ENCODE measurements at regions not wholly inside any gene's neighbourhood (a gene's known extent, or its start where the extent isn't known, plus 50 kb on each side); places are given as distances from the start of the nearest gene placed in this dataset.

DNA sequence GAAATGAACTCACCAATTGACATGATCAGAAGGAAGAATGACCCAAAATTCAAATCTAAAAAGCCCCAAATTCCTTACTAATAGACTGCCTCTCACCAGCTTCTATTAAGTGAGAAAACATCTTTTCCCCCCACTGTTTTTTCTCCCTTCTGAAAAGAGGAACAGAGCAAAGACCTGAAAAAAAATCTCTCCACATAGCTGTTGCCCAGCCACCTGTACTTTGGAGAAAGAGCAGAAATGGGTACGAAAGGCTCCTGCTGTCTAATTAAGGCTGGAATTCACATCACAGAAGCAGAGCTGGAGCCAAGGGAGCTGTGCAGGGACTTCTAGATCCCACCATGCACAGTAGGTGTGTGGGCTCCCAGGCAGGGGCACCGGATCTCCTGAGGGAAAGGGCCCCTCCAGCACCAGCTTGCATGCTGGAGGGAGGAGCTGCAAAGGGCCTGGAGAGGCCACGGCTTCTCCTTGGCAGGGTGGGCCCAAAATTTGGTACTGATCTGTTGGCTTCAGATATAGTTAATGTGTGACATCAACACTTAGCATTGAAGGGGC, 73.2 kb upstream of the DUSP22 start:
- Mint-ChIP-seq H3K27ac (peak overlapping the region; percentile 87), H3K4me3 (no peak overlapping the region), H3K27me3 (ENCODE audit: low read depth, poor library complexity) (peaks cover 14% of the 10 kb centered on the region), H3K36me3 (ENCODE audit: low read depth) (no peaks in the 10 kb centered on the region), H3K9me3 (peaks cover 4% of the 10 kb centered on the region), H3K4me1 (peaks cover 85% of the 10 kb centered on the region)
- TF ChIP-seq, protein P1, sequence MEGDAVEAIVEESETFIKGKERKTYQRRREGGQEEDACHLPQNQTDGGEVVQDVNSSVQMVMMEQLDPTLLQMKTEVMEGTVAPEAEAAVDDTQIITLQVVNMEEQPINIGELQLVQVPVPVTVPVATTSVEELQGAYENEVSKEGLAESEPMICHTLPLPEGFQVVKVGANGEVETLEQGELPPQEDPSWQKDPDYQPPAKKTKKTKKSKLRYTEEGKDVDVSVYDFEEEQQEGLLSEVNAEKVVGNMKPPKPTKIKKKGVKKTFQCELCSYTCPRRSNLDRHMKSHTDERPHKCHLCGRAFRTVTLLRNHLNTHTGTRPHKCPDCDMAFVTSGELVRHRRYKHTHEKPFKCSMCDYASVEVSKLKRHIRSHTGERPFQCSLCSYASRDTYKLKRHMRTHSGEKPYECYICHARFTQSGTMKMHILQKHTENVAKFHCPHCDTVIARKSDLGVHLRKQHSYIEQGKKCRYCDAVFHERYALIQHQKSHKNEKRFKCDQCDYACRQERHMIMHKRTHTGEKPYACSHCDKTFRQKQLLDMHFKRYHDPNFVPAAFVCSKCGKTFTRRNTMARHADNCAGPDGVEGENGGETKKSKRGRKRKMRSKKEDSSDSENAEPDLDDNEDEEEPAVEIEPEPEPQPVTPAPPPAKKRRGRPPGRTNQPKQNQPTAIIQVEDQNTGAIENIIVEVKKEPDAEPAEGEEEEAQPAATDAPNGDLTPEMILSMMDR (IDR thresholded peaks at IDR 0.05): no peak
- DNase-seq: no peak

DNA sequence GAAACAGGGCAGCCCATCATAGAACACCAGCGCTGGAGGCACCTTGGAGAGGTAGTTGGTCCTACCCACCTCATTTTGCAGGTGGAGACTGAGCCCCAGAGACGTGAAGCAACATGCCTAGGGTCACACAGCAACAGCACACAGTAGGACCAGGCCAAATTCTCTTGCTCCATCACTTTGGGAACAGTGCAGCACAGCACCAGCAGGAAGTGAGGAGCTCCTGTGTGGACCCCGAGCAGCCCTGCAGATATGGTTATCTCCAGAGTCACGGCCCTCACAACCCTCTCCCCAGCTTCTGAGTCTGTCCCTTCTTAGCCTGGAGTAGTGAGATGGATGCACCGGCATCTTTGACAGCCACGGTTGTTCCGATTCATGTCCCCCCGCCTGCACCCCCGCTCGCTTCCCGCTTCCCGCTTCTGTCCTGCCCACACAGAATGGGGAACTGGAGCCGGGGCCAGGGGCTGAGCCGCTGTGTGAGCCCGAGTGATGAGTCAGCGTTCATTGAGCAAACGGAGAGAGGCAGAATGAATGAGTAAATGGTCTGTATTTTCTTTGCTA, 72.6 kb upstream of the DUSP22 start:
- H3K4me3 Mint-ChIP-seq: peak overlapping the region; percentile 48
- DNase-seq: peak; percentile 58
- no peak overlapping the region for H3K27ac Mint-ChIP-seq

DNA sequence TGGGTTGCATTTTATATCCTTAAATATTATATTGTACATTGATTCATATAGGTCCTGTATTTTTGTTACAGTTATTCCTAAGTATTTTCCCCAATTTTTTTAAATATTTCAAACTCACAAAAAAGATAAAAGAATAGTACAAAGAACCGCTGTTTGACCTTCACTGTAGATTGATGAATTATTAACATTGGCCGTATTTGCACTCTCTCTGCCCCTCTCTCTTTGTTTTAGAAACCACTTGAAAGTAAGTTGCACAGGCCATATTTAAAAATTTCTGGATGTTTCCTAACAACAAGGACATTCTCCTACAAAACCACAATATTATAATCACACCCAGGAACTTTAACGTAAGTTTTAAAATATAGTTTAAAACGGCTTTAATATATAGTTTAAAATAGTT, 72.0 kb upstream of the DUSP22 start:
- peaks cover 21% of the 10 kb centered on the region for H3K27me3 Mint-ChIP-seq (ENCODE audit: low read depth, poor library complexity)
- peak overlapping the region; percentile 42 for H3K27ac Mint-ChIP-seq
- peak overlapping the region; percentile 21 for H3K4me3 Mint-ChIP-seq
- TF ChIP-seq, protein P1 (IDR thresholded peaks at IDR 0.05): no peak
- no peaks in the 10 kb centered on the region for H3K9me3 Mint-ChIP-seq
- H3K4me1 Mint-ChIP-seq: peaks cover 79% of the 10 kb centered on the region
- H3K36me3 Mint-ChIP-seq (ENCODE audit: low read depth): no peaks in the 10 kb centered on the region
- DNase-seq: no peak

More for the DNA sequence above, 72.6 kb upstream of the DUSP22 start:
- H3K9me3 Mint-ChIP-seq: no peaks in the 10 kb centered on the region
- H3K36me3 Mint-ChIP-seq (ENCODE audit: low read depth): no peaks in the 10 kb centered on the region
- peaks cover 20% of the 10 kb centered on the region for H3K27me3 Mint-ChIP-seq (ENCODE audit: low read depth, poor library complexity)
- TF ChIP-seq, protein P1 (IDR thresholded peaks at IDR 0.05): no peak
- peaks cover 83% of the 10 kb centered on the region for H3K4me1 Mint-ChIP-seq

DNA sequence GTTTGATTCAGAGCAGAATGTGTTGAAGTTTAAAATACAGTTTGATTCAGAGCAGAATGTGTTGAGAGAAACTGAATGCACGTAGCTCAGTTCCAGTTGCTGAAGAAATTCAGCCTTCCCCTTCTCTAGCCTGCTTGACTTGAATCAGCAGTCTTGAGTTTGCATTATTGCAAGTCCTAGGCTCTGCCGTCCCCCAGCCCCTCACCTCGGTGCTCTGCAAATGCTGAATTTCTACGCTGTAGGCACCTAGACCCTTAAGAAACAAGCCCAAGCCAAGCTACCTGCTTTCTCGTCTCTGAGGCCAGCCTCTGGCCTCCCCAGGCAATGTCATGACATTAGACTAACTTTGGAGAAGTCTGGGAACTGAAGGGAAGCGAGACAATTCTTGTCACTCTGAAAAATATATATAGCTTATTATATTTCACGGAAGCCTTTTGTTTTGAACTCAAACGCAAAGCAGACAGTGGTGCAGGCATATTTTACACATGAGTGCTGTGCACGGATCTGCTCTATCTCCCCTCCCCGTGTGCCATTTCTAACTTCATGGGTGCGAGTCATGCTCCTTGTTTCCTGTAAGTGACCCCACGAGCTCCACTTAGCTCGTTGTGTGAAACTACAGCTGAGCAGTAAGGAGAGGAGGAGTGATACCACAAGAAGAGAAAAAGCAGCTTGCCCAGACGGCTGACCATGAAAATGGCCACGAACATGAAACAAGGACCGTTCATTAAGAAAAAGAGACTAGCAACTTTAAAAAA, 71.4 kb upstream of the DUSP22 start:
- TF ChIP-seq, protein P1 (IDR thresholded peaks at IDR 0.05): no peak
- no peak for DNase-seq
- Mint-ChIP-seq H3K9me3 (no peaks in the 10 kb centered on the region), H3K27me3 (ENCODE audit: low read depth, poor library complexity) (peaks cover 21% of the 10 kb centered on the region), H3K4me3 (no peak overlapping the region), H3K4me1 (peaks cover 75% of the 10 kb centered on the region), H3K36me3 (ENCODE audit: low read depth) (no peaks in the 10 kb centered on the region), H3K27ac (no peak overlapping the region)

DNA sequence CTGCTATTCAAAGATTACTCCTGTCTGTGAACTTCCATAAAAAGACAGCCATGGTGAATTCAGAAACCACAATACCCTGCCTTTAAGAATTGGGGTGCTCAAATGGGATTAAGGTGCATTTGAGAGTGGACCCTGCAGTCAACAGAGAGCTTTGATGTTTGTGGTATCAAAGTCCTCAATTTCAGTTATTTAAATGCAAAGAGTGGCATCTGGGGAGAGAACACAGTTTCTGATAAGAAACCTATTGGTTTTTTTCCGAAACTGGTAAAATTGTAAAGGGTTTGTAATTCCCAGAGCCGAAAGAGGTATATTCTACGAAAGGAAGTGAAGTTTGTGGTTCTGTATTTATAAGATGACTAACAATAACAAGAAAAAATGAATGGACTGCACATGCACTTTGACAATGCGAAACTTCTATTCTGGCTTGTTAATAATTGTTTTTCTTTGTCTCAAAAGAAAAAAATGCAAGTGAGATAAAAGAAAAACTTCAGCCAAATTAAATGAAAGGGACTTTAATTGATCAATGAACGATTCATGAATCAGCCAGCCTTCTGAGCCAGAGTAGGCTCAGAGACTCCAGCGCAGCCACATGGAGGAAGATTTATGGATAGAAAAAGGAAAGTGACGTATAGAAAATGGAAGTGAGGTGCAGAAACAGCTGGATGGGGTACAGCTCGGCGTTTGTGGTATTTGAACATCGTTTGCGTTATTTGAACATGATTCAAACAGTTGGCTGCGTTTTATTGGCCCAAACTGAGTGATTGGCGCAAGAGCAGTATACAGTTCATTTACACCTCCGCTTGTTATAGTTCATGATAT, 70.5 kb upstream of the DUSP22 start:
- TF ChIP-seq, protein P1 (IDR thresholded peaks at IDR 0.05): no peak
- no peak overlapping the region for H3K4me3 Mint-ChIP-seq
- peaks cover 81% of the 10 kb centered on the region for H3K4me1 Mint-ChIP-seq
- H3K9me3 Mint-ChIP-seq: peaks cover 2% of the 10 kb centered on the region
- H3K36me3 Mint-ChIP-seq (ENCODE audit: low read depth): no peaks in the 10 kb centered on the region
- H3K27ac Mint-ChIP-seq: no peak overlapping the region
- H3K27me3 Mint-ChIP-seq (ENCODE audit: low read depth, poor library complexity): peaks cover 21% of the 10 kb centered on the region
- DNase-seq: no peak

Data from nephron progenitor cell (in vitro differentiated cells).